ENCODE measurements at regions not wholly inside any gene's neighbourhood (a gene's known extent, or its start where the extent isn't known, plus 50 kb on each side); places are given as distances from the start of the nearest gene placed in this dataset.

- H3K9me3 ChIP-seq (ENCODE audit: low read length), result no peaks in the 10 kb centered on the region
- no peaks in the 10 kb centered on the region for H3K36me3 ChIP-seq (ENCODE audit: insufficient read depth, low read length)
- no peaks in the 10 kb centered on the region for H3K9me2 ChIP-seq (ENCODE audit: insufficient read depth, low read length)
- H4K20me1 ChIP-seq (ENCODE audit: insufficient read depth), result no peaks in the 10 kb centered on the region
- no peak for TF ChIP-seq EP300 (conservative IDR thresholded peaks at IDR 0.05; ENCODE audit: poor library complexity, severe bottlenecking)
- TF ChIP-seq TAF1 (IDR thresholded peaks at IDR 0.05; ENCODE audit: low read depth), result no peak
- TF ChIP-seq MXI1 (conservative IDR thresholded peaks at IDR 0.05; ENCODE audit: poor library complexity, severe bottlenecking), result no peak
- no peak for TF ChIP-seq EZH2 (IDR thresholded peaks at IDR 0.05; ENCODE audit: borderline replicate concordance, insufficient read depth, low read length, poor library complexity, severe bottlenecking)
- TF ChIP-seq RAD21 (conservative IDR thresholded peaks at IDR 0.05), result no peak
- TF ChIP-seq CTCF (IDR thresholded peaks at IDR 0.05; ENCODE audit: poor library complexity, severe bottlenecking), result no peak
- no peak for TF ChIP-seq POLR2AphosphoS5 (IDR thresholded peaks at IDR 0.05)
- TF ChIP-seq SMC3 (conservative IDR thresholded peaks at IDR 0.05; ENCODE audit: poor library complexity), result no peak
- no peak for TF ChIP-seq REST (IDR thresholded peaks at IDR 0.05; ENCODE audit: borderline replicate concordance)
- H3K27ac ChIP-seq (ENCODE audit: low read length), result no peak overlapping the region
- no peak overlapping the region for H3K9ac ChIP-seq (ENCODE audit: low read length)
- H3K4me2 ChIP-seq (ENCODE audit: low read length), result no peak overlapping the region
- no peaks in the 10 kb centered on the region for H3F3A ChIP-seq (ENCODE audit: insufficient read depth, low read length, poor library complexity, severe bottlenecking)
- no peak overlapping the region for H2AFZ ChIP-seq (ENCODE audit: low read depth, low read length)
- no peaks in the 10 kb centered on the region for H3K27me3 ChIP-seq (ENCODE audit: insufficient read depth, low read depth, low read length)
- no peak overlapping the region for H3K4me3 ChIP-seq (ENCODE audit: low read length)
- no peaks in the 10 kb centered on the region for H3K79me2 ChIP-seq (replicated peaks; ENCODE audit: insufficient read depth, low read length)
Observed at GRCh38 chr17:73749928-73750605, 105.8 kb upstream of the SDK2 start.

- Histone ChIP-seq H3K36me3 (ENCODE audit: insufficient read depth, low read length) (no peaks in the 10 kb centered on the region), H3K9ac (ENCODE audit: low read length) (no peak overlapping the region), H3K27me3 (ENCODE audit: insufficient read depth, low read depth, low read length) (no peaks in the 10 kb centered on the region), H3K9me3 (ENCODE audit: low read length) (no peaks in the 10 kb centered on the region), H2AFZ (ENCODE audit: low read depth, low read length) (no peak overlapping the region), H3K79me2 (replicated peaks; ENCODE audit: insufficient read depth, low read length) (no peaks in the 10 kb centered on the region), H3K4me3 (ENCODE audit: low read length) (no peak overlapping the region), H4K20me1 (ENCODE audit: insufficient read depth) (no peaks in the 10 kb centered on the region), H3K9me2 (ENCODE audit: insufficient read depth, low read length) (no peaks in the 10 kb centered on the region), H3K4me2 (ENCODE audit: low read length) (no peak overlapping the region), H3K27ac (ENCODE audit: low read length) (no peak overlapping the region), H3F3A (ENCODE audit: insufficient read depth, low read length, poor library complexity, severe bottlenecking) (no peaks in the 10 kb centered on the region)
- TF ChIP-seq SMC3 (conservative IDR thresholded peaks at IDR 0.05; ENCODE audit: poor library complexity) (no peak), REST (IDR thresholded peaks at IDR 0.05; ENCODE audit: borderline replicate concordance) (no peak), CTCF (IDR thresholded peaks at IDR 0.05; ENCODE audit: poor library complexity, severe bottlenecking) (no peak), TAF1 (IDR thresholded peaks at IDR 0.05; ENCODE audit: low read depth) (no peak), POLR2AphosphoS5 (IDR thresholded peaks at IDR 0.05) (no peak)
Observed at GRCh38 chr17:73750975-73751374, 106.7 kb upstream of the SDK2 start.

Data from neural cell (in vitro differentiated cells).